T47D (cell line): ENCODE measurements at regions not wholly inside any gene's neighbourhood (a gene's known extent, or its start where the extent isn't known, plus 50 kb on each side); places are given as distances from the start of the nearest gene placed in this dataset.
"Not testable (repeated sequence)": the region's sequence is repeated elsewhere in the genome, so short reads cannot be mapped to it uniquely, and the experiment has no call there.

ENCODE experiments used
- DNase-seq, 2 experiments: peaks; one replicate each; pipeline versions ENCODE4 v3.0.0 to v3.0.0-alpha.2; 2011 to 2012; ENCODE audit warnings: low read depth in 1 of 2, low spot score in 1 of 2
- JUND ChIP-seq: IDR thresholded peaks from 2 replicates; pipeline ENCODE4 v1.6.1; 2012; ENCODE audit warnings: low read depth
- in situ Hi-C: cut with HindIII; loops from 2 replicates; pipeline ENCODE4 v1.10.0; 2016; ENCODE audit warnings: low sequenced_read_pairs, low pct_unique_long_range_greater_than_20kb

- TF ChIP-seq JUND: no peak
- in situ Hi-C loops: no loop called here
- DNase-seq: no peak
Measured at GRCh38 chr7:53191191-53191695, 155.8 kb downstream of the POM121L12 start.

- TF ChIP-seq JUND: no peak
- DNase-seq: no peak
- in situ Hi-C loops: no loop called here
Measured at GRCh38 chr7:53191836-53192443, 156.5 kb downstream of the POM121L12 start.

- in situ Hi-C loops: no loop called here
- no peak for TF ChIP-seq JUND
- DNase-seq: no peak
Measured at GRCh38 chr7:53205006-53205405, 169.6 kb downstream of the POM121L12 start.

- TF ChIP-seq JUND: no peak
- DNase-seq: no peak
- in situ Hi-C loops: no loop called here
Measured at GRCh38 chr7:53209129-53209528, 173.7 kb downstream of the POM121L12 start.

- no peak for TF ChIP-seq JUND
- in situ Hi-C loops: no loop called here
- no peak for DNase-seq
Measured at GRCh38 chr7:53214463-53214862, 179.0 kb downstream of the POM121L12 start.

GRCh38 chr7:53218730-53219504, 183.5 kb downstream of the POM121L12 start:
- DNase-seq: no peak
- in situ Hi-C loops: no loop called here
- TF ChIP-seq JUND: no peak

- DNase-seq: no peak
- no peak for TF ChIP-seq JUND
- in situ Hi-C loops: no loop called here
Measured at GRCh38 chr7:53229202-53229601, 193.8 kb downstream of the POM121L12 start.

- no peak for TF ChIP-seq JUND
- in situ Hi-C loops: no loop called here
Measured at GRCh38 chr7:53237344-53237913, 202.0 kb downstream of the POM121L12 start.

GRCh38 chr7:53238021-53238605, 202.7 kb downstream of the POM121L12 start:
- in situ Hi-C loops: no loop called here
- no peak for TF ChIP-seq JUND
- no peak for DNase-seq

More at GRCh38 chr7:53237344-53237913, 202.0 kb downstream of the POM121L12 start:
- DNase-seq: no peak

GRCh38 chr7:53239151-53239550, 203.7 kb downstream of the POM121L12 start:
- in situ Hi-C loops, DNase-seq: not testable (repeated sequence)

GRCh38 chr7:53245721-53246120, 210.3 kb downstream of the POM121L12 start:
- no peak for TF ChIP-seq JUND
- in situ Hi-C loops: no loop called here

GRCh38 chr7:53246957-53247356, 211.5 kb downstream of the POM121L12 start:
- no peak for TF ChIP-seq JUND
- in situ Hi-C loops: no loop called here
- no peak for DNase-seq

More at GRCh38 chr7:53245721-53246120, 210.3 kb downstream of the POM121L12 start:
- DNase-seq: no peak

- no peak for TF ChIP-seq JUND
- in situ Hi-C loops: no loop called here
- no peak for DNase-seq
Measured at GRCh38 chr7:53252539-53252938, 217.1 kb downstream of the POM121L12 start.
